Chondrocyte (in vitro differentiated cells): ENCODE measurements at regions not wholly inside any gene's neighbourhood (a gene's known extent, or its start where the extent isn't known, plus 50 kb on each side); places are given as distances from the start of the nearest gene placed in this dataset.

Source experiments
- DNase-seq: peaks from one replicate; pipeline ENCODE4 v3.0.0; 2021; ENCODE audit warnings: mixed read lengths, low spot score
- H3K27ac Mint-ChIP-seq: one replicate; pipeline ENCODE4 v1.8.0; 2021; ENCODE audit warnings: mild to moderate bottlenecking, moderate library complexity, mixed read lengths; ENCODE audit not compliant: unreplicated experiment
- H3K27me3 Mint-ChIP-seq: 2 replicates; pipeline ENCODE4 v1.8.0; 2021; ENCODE audit warnings: low read depth, mixed read lengths
- H3K36me3 Mint-ChIP-seq: 2 replicates; pipeline ENCODE4 v1.8.0; 2021; ENCODE audit warnings: low read depth, mixed read lengths
- H3K4me1 Mint-ChIP-seq: 2 replicates; pipeline ENCODE4 v1.8.0; 2021; ENCODE audit warnings: low read depth, mild to moderate bottlenecking, mixed read lengths
- H3K4me3 Mint-ChIP-seq: one replicate; pipeline ENCODE4 v1.8.0; 2021; ENCODE audit warnings: mild to moderate bottlenecking, moderate library complexity, mixed read lengths; ENCODE audit not compliant: unreplicated experiment
- H3K9me3 Mint-ChIP-seq: 2 replicates; pipeline ENCODE4 v1.8.0; 2021; ENCODE audit warnings: low read depth, mixed read lengths
- TF ChIP-seq, protein P1 (sequence below): fragments of 200-600 bp; sonication (generic); IDR thresholded peaks from 2 replicates; pipeline ENCODE4 v1.5.0; 2021; ENCODE audit warnings: antibody characterized with exemption, mild to moderate bottlenecking, moderate library complexity

- H3K4me1 Mint-ChIP-seq = peaks cover 37% of the 10 kb centered on the region
- no peak overlapping the region for H3K4me3 Mint-ChIP-seq
- peaks cover 4% of the 10 kb centered on the region for H3K27me3 Mint-ChIP-seq
- H3K27ac Mint-ChIP-seq = no peak overlapping the region
- DNase-seq = no peak
- H3K36me3 Mint-ChIP-seq = no peaks in the 10 kb centered on the region
- H3K9me3 Mint-ChIP-seq = no peaks in the 10 kb centered on the region
- TF ChIP-seq, protein P1, sequence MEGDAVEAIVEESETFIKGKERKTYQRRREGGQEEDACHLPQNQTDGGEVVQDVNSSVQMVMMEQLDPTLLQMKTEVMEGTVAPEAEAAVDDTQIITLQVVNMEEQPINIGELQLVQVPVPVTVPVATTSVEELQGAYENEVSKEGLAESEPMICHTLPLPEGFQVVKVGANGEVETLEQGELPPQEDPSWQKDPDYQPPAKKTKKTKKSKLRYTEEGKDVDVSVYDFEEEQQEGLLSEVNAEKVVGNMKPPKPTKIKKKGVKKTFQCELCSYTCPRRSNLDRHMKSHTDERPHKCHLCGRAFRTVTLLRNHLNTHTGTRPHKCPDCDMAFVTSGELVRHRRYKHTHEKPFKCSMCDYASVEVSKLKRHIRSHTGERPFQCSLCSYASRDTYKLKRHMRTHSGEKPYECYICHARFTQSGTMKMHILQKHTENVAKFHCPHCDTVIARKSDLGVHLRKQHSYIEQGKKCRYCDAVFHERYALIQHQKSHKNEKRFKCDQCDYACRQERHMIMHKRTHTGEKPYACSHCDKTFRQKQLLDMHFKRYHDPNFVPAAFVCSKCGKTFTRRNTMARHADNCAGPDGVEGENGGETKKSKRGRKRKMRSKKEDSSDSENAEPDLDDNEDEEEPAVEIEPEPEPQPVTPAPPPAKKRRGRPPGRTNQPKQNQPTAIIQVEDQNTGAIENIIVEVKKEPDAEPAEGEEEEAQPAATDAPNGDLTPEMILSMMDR = no peak
Observed at GRCh38 chr3:160616311-160616710, 50.9 kb upstream of the KPNA4 start.
